Keratinocyte (primary cell): ENCODE measurements at regions not wholly inside any gene's neighbourhood (a gene's known extent, or its start where the extent isn't known, plus 50 kb on each side); places are given as distances from the start of the nearest gene placed in this dataset.

Source experiments
- DNase-seq: peaks from one replicate; pipeline ENCODE4 v3.0.0-alpha.2; 2011; ENCODE audit warnings: low read depth, missing footprints, low spot score
- FAIRE-seq: peaks from 2 replicates; lab custom pipeline; 2011; peaks lifted over from hg19 to GRCh38; lab: Jason Lieb, UNC
- H2AFZ ChIP-seq: 2 replicates; pipeline ENCODE4 v1.6.0; 2012; ENCODE audit warnings: low read length, control low read depth, inconsistent platforms; ENCODE audit not compliant: control insufficient read depth
- H3K27ac ChIP-seq: 2 replicates; pipeline ENCODE4 v1.5.1; 2011; ENCODE audit warnings: low read length; ENCODE audit not compliant: control insufficient read depth, insufficient read depth
- H3K27me3 ChIP-seq: 3 replicates; pipeline ENCODE4 v1.6.0; 2011; ENCODE audit warnings: low read length; ENCODE audit not compliant: control insufficient read depth, insufficient read depth; ENCODE audit errors: extremely low read depth
- H3K36me3 ChIP-seq, 2 experiments: 2 replicates in 1 of 2; 3 replicates in 1 of 2; pipeline ENCODE4 v1.5.1; 2011; ENCODE audit warnings: low read length in 2 of 2, mild to moderate bottlenecking in 1 of 2; ENCODE audit not compliant: control insufficient read depth in 2 of 2, insufficient read depth in 2 of 2; ENCODE audit errors: extremely low read depth in 1 of 2
- H3K4me1 ChIP-seq: 3 replicates; pipeline ENCODE4 v1.5.1; 2011; ENCODE audit warnings: low read length; ENCODE audit not compliant: control insufficient read depth, insufficient read depth; ENCODE audit errors: extremely low read depth
- H3K4me2 ChIP-seq: 3 replicates; pipeline ENCODE4 v1.6.0; 2011; ENCODE audit warnings: low read depth, low read length; ENCODE audit not compliant: control insufficient read depth, insufficient read depth; ENCODE audit errors: extremely low read depth
- H3K4me3 ChIP-seq, 3 experiments: fragments of 200-600 bp in 1 of 3; sonication (generic) in 1 of 3; 2 replicates in 2 of 3; 3 replicates in 1 of 3; pipeline ENCODE4 v1.5.1; 2011 to 2016; ENCODE audit warnings: low read length in 3 of 3, mild to moderate bottlenecking in 3 of 3, control low read depth in 2 of 3, inconsistent platforms in 1 of 3, low read depth in 1 of 3, mixed read lengths in 1 of 3, mixed run types in 1 of 3, moderate library complexity in 1 of 3; ENCODE audit not compliant: control insufficient read depth in 2 of 3, insufficient read depth in 2 of 3; ENCODE audit errors: extremely low read depth in 1 of 3
- H3K79me2 ChIP-seq: 2 replicates; pipeline ENCODE4 v1.6.0; 2012; ENCODE audit warnings: low read length; ENCODE audit not compliant: control insufficient read depth, insufficient read depth
- H3K9ac ChIP-seq: 3 replicates; pipeline ENCODE4 v1.6.0; 2011; ENCODE audit warnings: low read length; ENCODE audit not compliant: control insufficient read depth, insufficient read depth; ENCODE audit errors: extremely low read depth
- H3K9me1 ChIP-seq: 3 replicates; pipeline ENCODE4 v1.6.0; 2011; ENCODE audit warnings: low read length; ENCODE audit not compliant: control insufficient read depth, insufficient read depth; ENCODE audit errors: extremely low read depth
- H3K9me3 ChIP-seq: 2 replicates; pipeline ENCODE4 v1.5.1; 2012; ENCODE audit warnings: low read depth, low read length; ENCODE audit not compliant: control insufficient read depth
- H4K20me1 ChIP-seq: 3 replicates; pipeline ENCODE4 v1.6.0; 2011; ENCODE audit warnings: low read length; ENCODE audit not compliant: control insufficient read depth, insufficient read depth; ENCODE audit errors: extremely low read depth
- CTCF ChIP-seq, 3 experiments: IDR thresholded peaks in 1 of 3; conservative IDR thresholded peaks in 1 of 3; optimal IDR thresholded peaks in 1 of 3; 2 replicates in 2 of 3; 3 replicates in 1 of 3; pipeline versions ENCODE3 to v1.5.1; 2011; ENCODE audit warnings: low read length in 3 of 3, mild to moderate bottlenecking in 3 of 3, moderate library complexity in 2 of 3, control low read depth in 1 of 3, inconsistent platforms in 1 of 3; ENCODE audit not compliant: insufficient read depth in 2 of 3; ENCODE audit errors: extremely low read depth in 1 of 3
- EZH2 ChIP-seq: IDR thresholded peaks from one replicate; pipeline ENCODE4 v1.6.1; 2012; ENCODE audit warnings: inconsistent platforms, mild to moderate bottlenecking, low read length, moderate library complexity
- dilution Hi-C: fragments of 300-500 bp; cut with MboI; formaldehyde crosslinking; loops from one replicate; pipeline ENCODE4 v1.7.0; 2020; ENCODE audit warnings: low sequenced_read_pairs; ENCODE audit not compliant: extremely low pct_ligation_motif_present

- no peak overlapping the region for H3K27ac ChIP-seq
- dilution Hi-C loops: no loop called here
These were observed 386.0 kb upstream of the SHH start for GRCh38 chr7:156198277-156198676.

GRCh38 chr7:156196649-156197048 lies 384.4 kb upstream of the SHH start:
- TF ChIP-seq EZH2 (no peak), CTCF (optimal IDR thresholded peaks at IDR 0.05 in 1 of 3, IDR thresholded peaks at IDR 0.05 in 1 of 3, conservative IDR thresholded peaks at IDR 0.05 in 1 of 3; ENCODE audit: extremely low read depth in 1 of 3, insufficient read depth in 2 of 3, low read length in 3 of 3) (no peak)
- FAIRE-seq: no peak
- peaks cover 2% of the 10 kb centered on the region for H3K9me3 ChIP-seq

More at GRCh38 chr7:156198277-156198676, 386.0 kb upstream of the SHH start:
- Histone ChIP-seq H3K4me2 (no peak overlapping the region), H3K36me3 (no peaks in the 10 kb centered on the region), H3K9me3 (peaks cover 2% of the 10 kb centered on the region), H3K79me2 (no peaks in the 10 kb centered on the region), H4K20me1 (no peaks in the 10 kb centered on the region), H3K9ac (no peak overlapping the region), H3K4me3 (no peak overlapping the region), H3K4me1 (no peaks in the 10 kb centered on the region), H3K9me1 (no peaks in the 10 kb centered on the region), H3K27me3 (no peaks in the 10 kb centered on the region), H2AFZ (no peak overlapping the region)
- DNase-seq (no peak), FAIRE-seq (no peak)
- no peak for TF ChIP-seq CTCF (optimal IDR thresholded peaks at IDR 0.05 in 1 of 3, IDR thresholded peaks at IDR 0.05 in 1 of 3, conservative IDR thresholded peaks at IDR 0.05 in 1 of 3; ENCODE audit: extremely low read depth in 1 of 3, insufficient read depth in 2 of 3, low read length in 3 of 3)
- TF ChIP-seq EZH2: no peak

More at GRCh38 chr7:156196649-156197048, 384.4 kb upstream of the SHH start:
- H3K4me1 ChIP-seq: no peaks in the 10 kb centered on the region
- H3K27ac ChIP-seq: no peak overlapping the region
- H3K4me2 ChIP-seq: no peak overlapping the region
- dilution Hi-C loops: no loop called here
- DNase-seq: no peak
- no peaks in the 10 kb centered on the region for H3K36me3 ChIP-seq
- H3K27me3 ChIP-seq: no peaks in the 10 kb centered on the region
- no peaks in the 10 kb centered on the region for H4K20me1 ChIP-seq
- no peak overlapping the region for H3K4me3 ChIP-seq
- H3K9ac ChIP-seq: no peak overlapping the region
- H2AFZ ChIP-seq: no peak overlapping the region
- H3K79me2 ChIP-seq: no peaks in the 10 kb centered on the region
- H3K9me1 ChIP-seq: no peaks in the 10 kb centered on the region
